Astrocyte (in vitro differentiated cells and primary cell): ENCODE measurements at regions not wholly inside any gene's neighbourhood (a gene's known extent, or its start where the extent isn't known, plus 50 kb on each side); places are given as distances from the start of the nearest gene placed in this dataset.

ENCODE experiments used
- DNase-seq: peaks from one replicate; pipeline ENCODE4 v3.0.0-alpha.2; 2010; ENCODE audit warnings: low read depth
- FAIRE-seq: peaks from 2 replicates; lab custom pipeline; 2011; peaks lifted over from hg19 to GRCh38; lab: Jason Lieb, UNC
- H2AFZ ChIP-seq: 2 replicates; pipeline ENCODE4 v1.6.0; 2012; ENCODE audit warnings: low read depth, low read length, inconsistent platforms
- H3K27ac ChIP-seq: 2 replicates; pipeline ENCODE4 v1.5.1; 2011; ENCODE audit warnings: low read depth, low read length, inconsistent platforms
- H3K27me3 ChIP-seq: 2 replicates; pipeline ENCODE4 v1.6.0; 2011; ENCODE audit warnings: low read length, inconsistent platforms; ENCODE audit not compliant: insufficient read depth
- H3K36me3 ChIP-seq: 2 replicates; pipeline ENCODE4 v1.5.1; 2011; ENCODE audit warnings: low read length, inconsistent platforms; ENCODE audit not compliant: insufficient read depth
- H3K4me1 ChIP-seq: 2 replicates; pipeline ENCODE4 v1.5.1; 2011; ENCODE audit warnings: low read length, inconsistent platforms; ENCODE audit not compliant: insufficient read depth
- H3K4me2 ChIP-seq: 2 replicates; pipeline ENCODE4 v1.6.0; 2012; ENCODE audit warnings: low read length, inconsistent platforms
- H3K4me3 ChIP-seq: 2 replicates; pipeline ENCODE4 v1.5.1; 2011; ENCODE audit warnings: low read depth, mild to moderate bottlenecking, low read length, inconsistent platforms; ENCODE audit not compliant: insufficient read depth
- H3K79me2 ChIP-seq: 2 replicates; pipeline ENCODE4 v1.6.0; 2012; ENCODE audit warnings: mild to moderate bottlenecking, low read length, inconsistent platforms; ENCODE audit not compliant: insufficient read depth
- H3K9ac ChIP-seq: 2 replicates; pipeline ENCODE4 v1.6.0; 2012; ENCODE audit warnings: mild to moderate bottlenecking, low read length, inconsistent platforms
- H3K9me3 ChIP-seq: 2 replicates; pipeline ENCODE4 v1.5.1; 2012; ENCODE audit warnings: low read depth, mild to moderate bottlenecking, low read length, inconsistent platforms; ENCODE audit not compliant: insufficient read depth
- H4K20me1 ChIP-seq: 2 replicates; pipeline ENCODE4 v1.6.0; 2012; ENCODE audit warnings: low read length, inconsistent platforms; ENCODE audit not compliant: insufficient read depth
- H3K27ac Mint-ChIP-seq: one replicate; pipeline ENCODE4 v1.8.0; 2021; ENCODE audit warnings: mild to moderate bottlenecking, mixed read lengths; ENCODE audit not compliant: unreplicated experiment
- H3K27me3 Mint-ChIP-seq: one replicate; pipeline ENCODE4 v1.8.0; 2021; ENCODE audit warnings: low read depth, mixed read lengths; ENCODE audit not compliant: unreplicated experiment
- H3K36me3 Mint-ChIP-seq: one replicate; pipeline ENCODE4 v1.8.0; 2021; ENCODE audit warnings: low read depth, mixed read lengths; ENCODE audit not compliant: unreplicated experiment
- H3K4me1 Mint-ChIP-seq: one replicate; pipeline ENCODE4 v1.8.0; 2021; ENCODE audit warnings: low read depth, mixed read lengths; ENCODE audit not compliant: unreplicated experiment
- H3K4me3 Mint-ChIP-seq: one replicate; pipeline ENCODE4 v1.8.0; 2021; ENCODE audit warnings: mild to moderate bottlenecking, moderate library complexity, mixed read lengths; ENCODE audit not compliant: unreplicated experiment
- H3K9me3 Mint-ChIP-seq: one replicate; pipeline ENCODE4 v1.8.0; 2021; ENCODE audit warnings: mild to moderate bottlenecking, mixed read lengths; ENCODE audit not compliant: unreplicated experiment
- EZH2 ChIP-seq: IDR thresholded peaks from 2 replicates; pipeline ENCODE4 v1.6.1; 2012; ENCODE audit warnings: mild to moderate bottlenecking, low read length, inconsistent platforms; ENCODE audit not compliant: insufficient read depth
- TF ChIP-seq, protein P1 (sequence below): IDR thresholded peaks from 2 replicates; pipeline ENCODE4 v1.5.1; 2011; ENCODE audit warnings: low read depth, mild to moderate bottlenecking, inconsistent platforms, low read length, moderate library complexity; ENCODE audit not compliant: insufficient read depth

DNA sequence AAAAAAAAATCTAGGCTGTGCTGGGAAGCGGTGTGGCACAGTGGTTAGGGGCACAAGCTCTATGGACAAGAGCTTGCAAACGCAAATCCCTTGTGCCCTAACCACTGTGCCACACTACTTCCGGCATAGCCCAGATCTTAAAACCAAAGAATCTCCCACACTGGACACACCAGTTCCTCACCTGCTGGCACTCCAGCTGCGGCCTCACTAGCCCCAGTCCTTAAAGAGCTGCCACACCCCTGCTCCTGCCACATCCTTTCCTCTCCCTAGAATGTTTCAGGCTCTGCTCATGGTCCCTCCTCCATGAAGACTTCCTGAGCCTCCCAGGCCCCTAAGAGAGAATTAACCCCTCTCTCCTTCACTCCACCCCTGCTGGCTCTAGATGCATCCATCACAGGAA lies 71.8 kb upstream of the SRSF6 start:
- Histone ChIP-seq H3K9ac (no peak overlapping the region), H3K9me3 (no peaks in the 10 kb centered on the region), H3K79me2 (no peaks in the 10 kb centered on the region), H3K4me2 (no peak overlapping the region), H4K20me1 (no peaks in the 10 kb centered on the region), H3K4me1 (no peaks in the 10 kb centered on the region), H3K27ac (no peak overlapping the region), H3K27me3 (peaks cover 2% of the 10 kb centered on the region), H2AFZ (no peak overlapping the region), H3K4me3 (no peak overlapping the region), H3K36me3 (no peaks in the 10 kb centered on the region)
- no peaks in the 10 kb centered on the region for H3K4me1 Mint-ChIP-seq
- FAIRE-seq (no peak), DNase-seq (no peak)
- H3K4me3 Mint-ChIP-seq, result no peak overlapping the region
- H3K9me3 Mint-ChIP-seq, result peaks cover 4% of the 10 kb centered on the region
- no peaks in the 10 kb centered on the region for H3K36me3 Mint-ChIP-seq
- no peaks in the 10 kb centered on the region for H3K27me3 Mint-ChIP-seq
- TF ChIP-seq EZH2, result no peak
- TF ChIP-seq, protein P1, sequence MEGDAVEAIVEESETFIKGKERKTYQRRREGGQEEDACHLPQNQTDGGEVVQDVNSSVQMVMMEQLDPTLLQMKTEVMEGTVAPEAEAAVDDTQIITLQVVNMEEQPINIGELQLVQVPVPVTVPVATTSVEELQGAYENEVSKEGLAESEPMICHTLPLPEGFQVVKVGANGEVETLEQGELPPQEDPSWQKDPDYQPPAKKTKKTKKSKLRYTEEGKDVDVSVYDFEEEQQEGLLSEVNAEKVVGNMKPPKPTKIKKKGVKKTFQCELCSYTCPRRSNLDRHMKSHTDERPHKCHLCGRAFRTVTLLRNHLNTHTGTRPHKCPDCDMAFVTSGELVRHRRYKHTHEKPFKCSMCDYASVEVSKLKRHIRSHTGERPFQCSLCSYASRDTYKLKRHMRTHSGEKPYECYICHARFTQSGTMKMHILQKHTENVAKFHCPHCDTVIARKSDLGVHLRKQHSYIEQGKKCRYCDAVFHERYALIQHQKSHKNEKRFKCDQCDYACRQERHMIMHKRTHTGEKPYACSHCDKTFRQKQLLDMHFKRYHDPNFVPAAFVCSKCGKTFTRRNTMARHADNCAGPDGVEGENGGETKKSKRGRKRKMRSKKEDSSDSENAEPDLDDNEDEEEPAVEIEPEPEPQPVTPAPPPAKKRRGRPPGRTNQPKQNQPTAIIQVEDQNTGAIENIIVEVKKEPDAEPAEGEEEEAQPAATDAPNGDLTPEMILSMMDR, result no peak
- no peak overlapping the region for H3K27ac Mint-ChIP-seq

DNA sequence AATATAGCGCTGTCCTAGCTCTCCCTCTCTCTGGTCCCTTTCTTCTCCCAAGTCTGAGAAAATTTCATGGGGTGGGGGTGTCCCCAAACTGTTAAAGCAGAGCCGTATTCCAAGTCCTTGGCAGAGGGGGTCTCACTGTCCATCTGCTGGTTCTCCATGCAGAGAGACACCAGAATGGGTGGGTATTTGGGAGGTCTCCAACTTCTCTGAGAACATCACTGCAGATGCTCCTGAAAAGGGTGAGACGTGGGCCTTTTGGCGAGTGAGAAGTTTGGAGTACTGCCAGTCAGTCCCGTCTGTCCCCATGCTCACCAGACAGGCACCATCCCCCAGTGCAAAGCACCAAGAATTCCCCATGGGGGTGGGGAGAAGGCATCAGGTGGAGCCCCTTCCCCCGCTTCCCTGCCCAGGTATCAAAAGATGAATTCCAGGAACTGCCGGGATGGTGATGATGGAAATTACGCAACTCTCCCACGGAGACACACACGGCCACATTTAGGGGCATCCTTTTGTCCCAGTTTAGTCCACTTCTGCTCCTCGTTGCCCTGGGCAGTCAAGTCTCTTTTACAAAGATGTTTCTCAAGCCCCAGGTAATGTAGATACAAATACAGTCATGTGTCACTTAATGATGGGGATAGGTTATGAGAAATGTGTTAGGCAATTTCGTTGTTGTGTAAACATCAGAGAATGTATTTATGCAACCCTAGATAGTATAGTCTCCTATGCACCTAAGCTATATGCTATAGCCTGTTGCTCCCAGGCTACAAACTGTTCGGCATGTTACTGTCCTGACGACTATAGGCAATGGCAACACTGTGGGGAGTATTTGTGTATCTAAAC lies 73.4 kb upstream of the SRSF6 start:
- TF ChIP-seq, protein P1, result no peak
- TF ChIP-seq EZH2, result no peak
- FAIRE-seq, result no peak
- Histone ChIP-seq H2AFZ (no peak overlapping the region), H3K4me2 (no peak overlapping the region), H3K4me1 (peaks cover 4% of the 10 kb centered on the region), H3K27ac (no peak overlapping the region), H4K20me1 (no peaks in the 10 kb centered on the region), H3K4me3 (no peak overlapping the region), H3K36me3 (no peaks in the 10 kb centered on the region), H3K9me3 (no peaks in the 10 kb centered on the region), H3K27me3 (peaks cover 2% of the 10 kb centered on the region), H3K9ac (no peak overlapping the region), H3K79me2 (no peaks in the 10 kb centered on the region)
- Mint-ChIP-seq H3K27ac (no peak overlapping the region), H3K36me3 (no peaks in the 10 kb centered on the region), H3K4me1 (no peaks in the 10 kb centered on the region), H3K9me3 (peaks cover 4% of the 10 kb centered on the region), H3K4me3 (no peak overlapping the region), H3K27me3 (no peaks in the 10 kb centered on the region)
- DNase-seq, result no peak
